ENCODE measurements at regions not wholly inside any gene's neighbourhood (a gene's known extent, or its start where the extent isn't known, plus 50 kb on each side); places are given as distances from the start of the nearest gene placed in this dataset.

- no peak for TF ChIP-seq POLR2A (IDR thresholded peaks at IDR 0.05; ENCODE audit: low read depth, low read length)
- no peak for TF ChIP-seq TAF1 (IDR thresholded peaks at IDR 0.05; ENCODE audit: low read depth, low read length)
Measured at GRCh38 chr14:83912032-83912642, 1617.8 kb upstream of the FLRT2 start.

Data from GM12891 (cell line).